ENCODE measurements at regions not wholly inside any gene's neighbourhood (a gene's known extent, or its start where the extent isn't known, plus 50 kb on each side); places are given as distances from the start of the nearest gene placed in this dataset.

DNA sequence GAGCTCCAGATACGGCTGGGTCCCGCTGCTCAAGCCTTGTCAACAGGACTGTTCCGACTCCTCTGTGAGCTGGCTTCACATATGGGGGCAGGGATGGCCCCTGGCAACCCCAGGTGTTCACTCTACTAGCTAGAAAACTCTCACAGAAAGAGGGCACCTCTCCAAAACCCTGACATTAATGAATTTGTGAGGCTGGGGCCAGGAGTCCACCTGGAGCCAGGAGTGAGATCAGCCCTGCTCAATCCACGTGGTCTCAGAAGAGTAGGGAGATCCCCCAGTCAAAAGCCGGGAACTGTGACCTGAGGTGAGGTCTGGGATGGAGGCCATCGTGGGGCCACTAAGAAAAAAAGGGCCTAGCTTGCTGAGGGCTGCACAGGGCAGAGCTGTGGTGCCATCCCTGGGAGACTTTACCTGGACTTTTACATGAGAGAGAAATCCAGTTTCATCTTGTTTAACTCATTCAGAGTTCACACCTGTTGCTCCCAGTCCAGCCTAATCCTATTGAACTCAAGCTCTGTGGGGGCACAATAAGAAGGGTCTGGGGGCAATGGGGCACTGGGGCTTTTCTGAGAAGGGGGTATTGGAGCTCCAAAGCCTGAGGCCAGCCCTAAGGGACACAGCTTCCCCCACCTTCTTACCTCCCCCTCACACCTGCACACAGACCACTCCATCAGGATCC lies 144.3 kb upstream of the MLN start:
- Mint-ChIP-seq H3K27ac (no peak overlapping the region), H3K27me3 (ENCODE audit: low read depth) (peaks cover 12% of the 10 kb centered on the region), H3K9me3 (no peaks in the 10 kb centered on the region), H3K36me3 (ENCODE audit: insufficient read depth in 1 of 3, low read depth in 3 of 3) (no peaks in the 10 kb centered on the region), H3K4me1 (peaks cover 25 to 49% of the 10 kb centered on the region in 2 experiments), H3K4me3 (no peak overlapping the region)
- no peak overlapping the region for H2BK15ac ChIP-seq (ENCODE audit: low read depth, low read length)
- no peaks in the 10 kb centered on the region for H3K79me2 ChIP-seq (ENCODE audit: insufficient read depth, low read length)
- peaks cover 2% of the 10 kb centered on the region for H4K20me1 ChIP-seq (ENCODE audit: control insufficient read depth, insufficient read depth, insufficient read length)
- H3K4me2 ChIP-seq (ENCODE audit: insufficient read depth, insufficient read length, low read length), result no peak overlapping the region
- no CpG with 5 or more reads among the region's 6 CpGs for WGBS (ENCODE audit: extremely low coverage, insufficient read length, low lambda C conversion rate)
- no peak overlapping the region for H2BK5ac ChIP-seq (ENCODE audit: insufficient read length, low read length)
- no peak overlapping the region for H2BK120ac ChIP-seq (ENCODE audit: low read depth, low read length, poor library complexity, severe bottlenecking)
- H2BK20ac ChIP-seq (ENCODE audit: low read depth, low read length, poor library complexity, severe bottlenecking), result no peak overlapping the region
- H4K8ac ChIP-seq (replicated peaks; ENCODE audit: insufficient read length, low read depth, low read length), result no peak overlapping the region
- no peak overlapping the region for H4K91ac ChIP-seq (ENCODE audit: insufficient read length, low read depth, low read length)
- no peaks in the 10 kb centered on the region for H3K23me2 ChIP-seq (ENCODE audit: insufficient read length, low read depth, low read length, poor library complexity, severe bottlenecking)
- no peaks in the 10 kb centered on the region for H3K27me3 ChIP-seq (ENCODE audit: insufficient read depth, low read length)
- H3K18ac ChIP-seq (ENCODE audit: insufficient read length, low read depth, low read length), result no peak overlapping the region
- no peak overlapping the region for H2AFZ ChIP-seq (ENCODE audit: low read length)
- DNase-seq, result no peak
- peaks cover 5% of the 10 kb centered on the region; the same call in 1 of the 2 replicates for H3K4me1 ChIP-seq (ENCODE audit: insufficient read depth, low read length)
- H3K14ac ChIP-seq (ENCODE audit: insufficient read depth, low read length), result no peak overlapping the region
- no peaks in the 10 kb centered on the region for H3K9me3 ChIP-seq (ENCODE audit: control insufficient read depth, low read depth, low read length)
- H3K23ac ChIP-seq (ENCODE audit: insufficient read length, low read depth, low read length), result no peak overlapping the region
- TF ChIP-seq, protein P1, sequence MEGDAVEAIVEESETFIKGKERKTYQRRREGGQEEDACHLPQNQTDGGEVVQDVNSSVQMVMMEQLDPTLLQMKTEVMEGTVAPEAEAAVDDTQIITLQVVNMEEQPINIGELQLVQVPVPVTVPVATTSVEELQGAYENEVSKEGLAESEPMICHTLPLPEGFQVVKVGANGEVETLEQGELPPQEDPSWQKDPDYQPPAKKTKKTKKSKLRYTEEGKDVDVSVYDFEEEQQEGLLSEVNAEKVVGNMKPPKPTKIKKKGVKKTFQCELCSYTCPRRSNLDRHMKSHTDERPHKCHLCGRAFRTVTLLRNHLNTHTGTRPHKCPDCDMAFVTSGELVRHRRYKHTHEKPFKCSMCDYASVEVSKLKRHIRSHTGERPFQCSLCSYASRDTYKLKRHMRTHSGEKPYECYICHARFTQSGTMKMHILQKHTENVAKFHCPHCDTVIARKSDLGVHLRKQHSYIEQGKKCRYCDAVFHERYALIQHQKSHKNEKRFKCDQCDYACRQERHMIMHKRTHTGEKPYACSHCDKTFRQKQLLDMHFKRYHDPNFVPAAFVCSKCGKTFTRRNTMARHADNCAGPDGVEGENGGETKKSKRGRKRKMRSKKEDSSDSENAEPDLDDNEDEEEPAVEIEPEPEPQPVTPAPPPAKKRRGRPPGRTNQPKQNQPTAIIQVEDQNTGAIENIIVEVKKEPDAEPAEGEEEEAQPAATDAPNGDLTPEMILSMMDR (conservative IDR thresholded peaks at IDR 0.05), result no peak
- no peak overlapping the region for H3K56ac ChIP-seq (ENCODE audit: insufficient read length, low read depth, low read length)
- no peak overlapping the region for H3K9ac ChIP-seq (ENCODE audit: extremely low read depth, insufficient read length, low read length)
- H3K79me1 ChIP-seq (ENCODE audit: insufficient read depth, low read depth, low read length, poor library complexity, severe bottlenecking), result no peaks in the 10 kb centered on the region
- H2BK12ac ChIP-seq (ENCODE audit: insufficient read length, low read depth, low read length), result no peak overlapping the region
- H4K5ac ChIP-seq (ENCODE audit: insufficient read length, low read depth, low read length), result no peak overlapping the region
- H3K4ac ChIP-seq (ENCODE audit: low read depth, low read length), result no peak overlapping the region
- H3T11ph ChIP-seq (ENCODE audit: low read length), result no peak overlapping the region
- no peak overlapping the region for H3K27ac ChIP-seq (ENCODE audit: insufficient read length, low read depth, low read length)
- no peak overlapping the region for H2AK5ac ChIP-seq (ENCODE audit: insufficient read length, low read length)

Measured in H9 (cell line).